Loucy (cell line): ENCODE measurements at regions not wholly inside any gene's neighbourhood (a gene's known extent, or its start where the extent isn't known, plus 50 kb on each side); places are given as distances from the start of the nearest gene placed in this dataset.
"Not testable (repeated sequence)": the region's sequence is repeated elsewhere in the genome, so short reads cannot be mapped to it uniquely, and the experiment has no call there.

Experiments used
- EZH2phosphoT487 ChIP-seq: fragments of 200-600 bp; IDR thresholded peaks from 2 replicates; pipeline ENCODE4 v1.6.1; 2018; ENCODE audit warnings: antibody characterized with exemption, mild to moderate bottlenecking, moderate library complexity, borderline replicate concordance
- TF ChIP-seq, protein P1 (sequence below): fragments of 200-600 bp; sonication (generic); conservative IDR thresholded peaks from 2 replicates; pipeline ENCODE4 v1.5.1; 2014; ENCODE audit warnings: mild to moderate bottlenecking, antibody characterized with exemption, low read length

DNA sequence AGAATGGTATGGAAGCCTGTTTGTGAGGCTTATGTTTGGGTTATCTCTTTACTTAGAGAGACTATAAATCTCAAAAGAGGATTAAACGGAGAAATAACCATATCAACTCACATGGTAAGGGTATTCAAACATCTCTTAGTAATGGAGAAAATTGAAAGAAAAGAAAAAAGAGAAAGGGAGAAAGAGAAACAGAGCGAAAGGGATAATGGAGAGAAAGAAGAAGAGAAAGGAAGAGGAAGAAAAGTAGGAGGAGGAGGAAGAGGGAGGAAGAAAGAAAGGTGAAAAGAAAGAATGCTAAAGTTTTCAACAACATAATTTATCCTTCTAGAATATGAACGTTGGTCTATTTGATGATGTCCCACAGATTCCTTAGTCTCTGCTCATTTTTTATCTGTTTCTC, 506.3 kb downstream of the FOXD4L5 start:
- TF ChIP-seq, protein P1, sequence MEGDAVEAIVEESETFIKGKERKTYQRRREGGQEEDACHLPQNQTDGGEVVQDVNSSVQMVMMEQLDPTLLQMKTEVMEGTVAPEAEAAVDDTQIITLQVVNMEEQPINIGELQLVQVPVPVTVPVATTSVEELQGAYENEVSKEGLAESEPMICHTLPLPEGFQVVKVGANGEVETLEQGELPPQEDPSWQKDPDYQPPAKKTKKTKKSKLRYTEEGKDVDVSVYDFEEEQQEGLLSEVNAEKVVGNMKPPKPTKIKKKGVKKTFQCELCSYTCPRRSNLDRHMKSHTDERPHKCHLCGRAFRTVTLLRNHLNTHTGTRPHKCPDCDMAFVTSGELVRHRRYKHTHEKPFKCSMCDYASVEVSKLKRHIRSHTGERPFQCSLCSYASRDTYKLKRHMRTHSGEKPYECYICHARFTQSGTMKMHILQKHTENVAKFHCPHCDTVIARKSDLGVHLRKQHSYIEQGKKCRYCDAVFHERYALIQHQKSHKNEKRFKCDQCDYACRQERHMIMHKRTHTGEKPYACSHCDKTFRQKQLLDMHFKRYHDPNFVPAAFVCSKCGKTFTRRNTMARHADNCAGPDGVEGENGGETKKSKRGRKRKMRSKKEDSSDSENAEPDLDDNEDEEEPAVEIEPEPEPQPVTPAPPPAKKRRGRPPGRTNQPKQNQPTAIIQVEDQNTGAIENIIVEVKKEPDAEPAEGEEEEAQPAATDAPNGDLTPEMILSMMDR, result not testable (repeated sequence)
- not testable (repeated sequence) for TF ChIP-seq EZH2phosphoT487
